ENCODE measurements at regions not wholly inside any gene's neighbourhood (a gene's known extent, or its start where the extent isn't known, plus 50 kb on each side); places are given as distances from the start of the nearest gene placed in this dataset.
"Not testable (repeated sequence)": the region's sequence is repeated elsewhere in the genome, so short reads cannot be mapped to it uniquely, and the experiment has no call there.

DNA sequence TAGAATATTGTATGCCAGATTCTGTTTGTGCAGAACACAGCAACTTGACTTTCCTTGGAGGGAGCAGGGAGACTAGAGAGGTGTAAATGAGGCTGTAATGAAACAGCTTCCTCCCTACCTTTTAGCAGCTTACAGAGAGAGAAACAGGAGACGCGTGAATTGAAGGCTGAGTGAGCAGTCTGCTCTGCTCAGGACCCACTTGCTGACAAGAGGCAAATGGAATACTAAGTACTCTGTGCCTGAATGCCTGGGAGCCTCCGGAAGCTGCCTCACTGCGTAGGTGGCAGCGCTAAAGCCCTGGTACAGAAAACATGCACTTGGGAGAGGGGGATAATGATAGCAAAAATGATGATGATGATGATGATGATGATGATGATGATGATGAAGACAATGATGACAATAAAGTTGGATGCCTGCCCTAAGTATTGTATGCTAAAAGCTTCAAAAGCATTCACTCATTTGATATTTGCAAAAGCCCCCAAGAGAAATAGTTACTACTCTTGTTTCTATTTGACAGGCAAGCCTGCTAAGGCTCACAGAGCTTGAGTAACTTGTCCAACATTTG is 548.9 kb downstream of the NTRK3 start:
- Histone ChIP-seq H3K36me3 (no peaks in the 10 kb centered on the region), H3K27me3 (no peaks in the 10 kb centered on the region), H3K9me3 (no peaks in the 10 kb centered on the region), H3K4me1 (no peaks in the 10 kb centered on the region; the same call in 1 of the 2 replicates), H3K4me3 (ENCODE audit: low read depth, low read length) (no peak overlapping the region)
- DNase-seq, result no peak
- TF ChIP-seq, protein P1, sequence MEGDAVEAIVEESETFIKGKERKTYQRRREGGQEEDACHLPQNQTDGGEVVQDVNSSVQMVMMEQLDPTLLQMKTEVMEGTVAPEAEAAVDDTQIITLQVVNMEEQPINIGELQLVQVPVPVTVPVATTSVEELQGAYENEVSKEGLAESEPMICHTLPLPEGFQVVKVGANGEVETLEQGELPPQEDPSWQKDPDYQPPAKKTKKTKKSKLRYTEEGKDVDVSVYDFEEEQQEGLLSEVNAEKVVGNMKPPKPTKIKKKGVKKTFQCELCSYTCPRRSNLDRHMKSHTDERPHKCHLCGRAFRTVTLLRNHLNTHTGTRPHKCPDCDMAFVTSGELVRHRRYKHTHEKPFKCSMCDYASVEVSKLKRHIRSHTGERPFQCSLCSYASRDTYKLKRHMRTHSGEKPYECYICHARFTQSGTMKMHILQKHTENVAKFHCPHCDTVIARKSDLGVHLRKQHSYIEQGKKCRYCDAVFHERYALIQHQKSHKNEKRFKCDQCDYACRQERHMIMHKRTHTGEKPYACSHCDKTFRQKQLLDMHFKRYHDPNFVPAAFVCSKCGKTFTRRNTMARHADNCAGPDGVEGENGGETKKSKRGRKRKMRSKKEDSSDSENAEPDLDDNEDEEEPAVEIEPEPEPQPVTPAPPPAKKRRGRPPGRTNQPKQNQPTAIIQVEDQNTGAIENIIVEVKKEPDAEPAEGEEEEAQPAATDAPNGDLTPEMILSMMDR (IDR thresholded peaks at IDR 0.05; ENCODE audit: low read depth, low read length), result no peak

DNA sequence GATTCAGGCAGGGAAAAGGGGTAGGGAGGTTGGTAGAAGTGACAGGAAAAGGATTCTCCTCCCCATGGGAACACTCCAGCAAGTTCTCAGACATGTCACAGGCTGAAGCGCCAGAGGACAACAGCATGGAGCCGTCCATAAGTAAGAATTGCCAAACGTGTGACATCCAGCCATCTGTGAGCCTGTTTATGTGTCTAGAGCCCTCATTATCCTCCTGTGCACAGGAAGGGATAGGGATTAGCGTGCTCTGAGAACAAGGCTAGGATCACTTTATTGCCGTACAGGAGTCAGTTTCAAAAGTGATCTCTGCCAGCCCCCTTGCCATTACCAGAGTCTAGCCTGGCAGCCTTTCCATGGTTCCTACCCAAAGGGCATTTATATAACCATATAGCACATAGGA is 549.5 kb downstream of the NTRK3 start:
- no peak for DNase-seq
- no peaks in the 10 kb centered on the region for H3K9me3 ChIP-seq
- no peaks in the 10 kb centered on the region for H3K36me3 ChIP-seq
- no peaks in the 10 kb centered on the region; the same call in 1 of the 2 replicates for H3K4me1 ChIP-seq
- TF ChIP-seq, protein P1 (IDR thresholded peaks at IDR 0.05; ENCODE audit: low read depth, low read length), result no peak
- H3K4me3 ChIP-seq (ENCODE audit: low read depth, low read length), result no peak overlapping the region
- no peaks in the 10 kb centered on the region for H3K27me3 ChIP-seq

DNA sequence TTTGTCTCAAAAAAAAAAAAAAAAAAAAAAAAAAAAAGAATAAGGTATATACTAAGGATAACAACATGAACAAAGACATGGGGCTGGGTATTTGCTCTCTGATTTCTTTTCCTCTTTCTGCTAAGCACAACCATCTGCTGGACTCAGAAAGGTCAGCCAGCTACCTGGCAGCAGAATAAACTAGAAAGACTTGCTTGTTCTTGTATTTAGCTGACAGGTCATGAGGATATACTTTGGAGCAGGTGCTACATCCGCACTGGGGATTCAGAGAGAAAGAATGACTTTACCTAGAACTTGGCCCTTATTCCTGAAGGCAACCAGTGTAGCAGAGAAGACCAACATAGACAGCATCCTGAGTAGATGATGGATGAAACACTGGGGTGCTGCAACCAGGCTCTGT is 550.5 kb downstream of the NTRK3 start:
- TF ChIP-seq, protein P1 (IDR thresholded peaks at IDR 0.05; ENCODE audit: low read depth, low read length), result no peak

DNA sequence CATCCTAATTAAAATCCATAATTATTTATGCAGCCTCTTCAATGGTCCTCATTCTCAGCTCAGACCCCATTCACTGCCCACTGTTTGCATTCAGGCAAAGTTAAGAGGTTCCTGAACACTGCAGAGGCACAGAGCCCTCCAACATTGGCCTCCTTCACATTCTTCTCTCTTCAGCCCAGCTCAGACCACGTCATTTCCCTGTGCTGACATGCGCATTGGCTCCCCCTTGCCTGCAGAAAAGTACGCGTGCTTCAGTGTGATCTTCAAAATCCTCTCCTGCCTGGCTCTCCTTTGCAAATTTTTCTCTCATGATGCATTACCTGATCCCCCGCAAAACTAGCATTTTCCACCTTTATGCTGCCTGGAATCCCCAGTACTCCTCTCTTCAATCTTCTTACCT is 552.3 kb downstream of the NTRK3 start:
- TF ChIP-seq, protein P1 (IDR thresholded peaks at IDR 0.05; ENCODE audit: low read depth, low read length), result no peak
- Histone ChIP-seq H3K27me3 (no peaks in the 10 kb centered on the region), H3K4me3 (ENCODE audit: low read depth, low read length) (no peak overlapping the region), H3K36me3 (no peaks in the 10 kb centered on the region), H3K9me3 (no peaks in the 10 kb centered on the region), H3K4me1 (peaks cover 3% of the 10 kb centered on the region; the same call in 1 of the 2 replicates)
- DNase-seq, result no peak

More for the DNA sequence above, 550.5 kb downstream of the NTRK3 start:
- Histone ChIP-seq H3K27me3 (no peaks in the 10 kb centered on the region), H3K4me1 (peaks cover 3% of the 10 kb centered on the region; the same call in 1 of the 2 replicates), H3K9me3 (no peaks in the 10 kb centered on the region), H3K36me3 (no peaks in the 10 kb centered on the region), H3K4me3 (ENCODE audit: low read depth, low read length) (no peak overlapping the region)
- DNase-seq, result no peak

DNA sequence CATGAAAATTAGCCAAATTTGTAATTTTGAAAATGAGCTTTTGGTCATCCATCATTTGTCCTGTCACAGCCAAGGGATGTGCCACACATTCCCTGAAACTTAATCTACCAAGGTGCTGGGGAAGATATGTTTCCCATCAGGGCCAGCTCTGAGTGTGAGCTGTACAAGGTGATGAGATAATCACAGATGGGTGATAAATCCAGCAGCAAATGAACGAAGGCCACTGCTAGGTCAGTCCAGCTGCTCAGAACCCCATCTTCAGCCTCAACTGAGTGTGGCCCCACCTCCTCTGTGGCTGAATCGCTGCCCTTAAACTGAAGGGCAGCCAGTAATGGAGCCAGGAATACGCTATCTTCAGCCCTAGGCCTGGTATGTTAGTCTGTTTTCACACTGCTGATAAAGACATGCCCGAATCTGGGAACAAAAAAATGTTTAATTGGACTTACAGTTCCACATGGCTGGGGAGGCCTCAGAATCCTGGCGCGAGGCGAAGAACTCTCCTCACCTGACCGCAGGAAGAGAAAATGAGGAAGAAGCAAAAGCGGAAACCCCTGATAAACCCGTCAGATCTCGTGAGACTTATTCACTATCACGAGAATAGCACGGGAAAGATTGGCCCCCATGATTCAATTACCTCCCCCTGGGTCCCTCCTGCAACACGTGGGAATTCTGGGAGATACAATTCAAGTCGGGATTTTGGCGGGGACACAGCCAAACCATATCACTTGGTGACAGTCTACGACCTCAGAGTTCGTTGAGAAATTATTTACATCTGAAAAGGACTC is 553.0 kb downstream of the NTRK3 start:
- TF ChIP-seq, protein P1 (IDR thresholded peaks at IDR 0.05; ENCODE audit: low read depth, low read length), result no peak
- DNase-seq, result no peak
- no peaks in the 10 kb centered on the region for H3K27me3 ChIP-seq
- H3K36me3 ChIP-seq, result no peaks in the 10 kb centered on the region
- H3K9me3 ChIP-seq, result no peaks in the 10 kb centered on the region
- peak overlapping the region; percentile 28 for H3K4me3 ChIP-seq (ENCODE audit: low read depth, low read length)
- peaks cover 3% of the 10 kb centered on the region; the same call in 1 of the 2 replicates for H3K4me1 ChIP-seq

DNA sequence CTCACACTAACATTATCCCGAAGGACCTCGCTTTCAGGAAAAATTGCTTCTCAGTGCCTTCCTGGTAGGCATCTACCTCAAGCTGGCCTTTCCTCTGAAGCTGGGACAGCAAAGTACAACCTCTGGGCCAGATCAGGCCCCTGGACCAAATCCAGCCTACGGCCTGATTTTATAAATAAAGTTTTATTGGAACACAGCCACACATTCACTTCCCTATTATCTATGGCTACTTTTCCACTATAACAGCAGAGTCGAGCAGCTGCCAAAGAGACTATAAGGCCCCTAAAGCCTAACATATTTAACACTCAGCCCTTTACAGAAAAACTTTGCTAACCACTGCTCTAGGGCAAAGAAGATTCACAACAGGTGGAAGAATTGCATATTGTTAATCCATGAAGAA is 554.3 kb downstream of the NTRK3 start:
- no peaks in the 10 kb centered on the region for H3K27me3 ChIP-seq
- DNase-seq, result no peak

DNA sequence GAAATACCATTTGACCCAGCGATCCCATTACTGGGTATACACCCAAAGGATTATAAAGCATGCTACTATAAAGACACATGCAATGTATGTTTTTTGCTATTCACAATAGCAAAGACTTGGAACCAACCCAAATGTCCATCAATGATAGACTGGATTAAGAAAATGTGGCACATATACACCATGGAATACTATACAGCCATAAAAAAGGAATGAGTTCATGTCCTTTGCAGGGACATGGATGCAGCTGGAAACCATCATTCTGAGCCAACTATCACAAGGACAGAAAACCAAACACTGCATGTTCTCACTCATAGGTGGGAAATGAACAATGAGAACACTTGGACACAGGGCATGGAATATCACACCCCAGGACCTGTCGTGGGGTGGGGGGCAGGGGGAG is 558.1 kb downstream of the NTRK3 start:
- not testable (repeated sequence) for H3K4me1 ChIP-seq; H3K4me3 ChIP-seq (ENCODE audit: low read depth, low read length); H3K36me3 ChIP-seq; DNase-seq; H3K27me3 ChIP-seq; H3K9me3 ChIP-seq

More for the DNA sequence above, 554.3 kb downstream of the NTRK3 start:
- Histone ChIP-seq H3K4me1 (0 out of 2 replicates have a peak, but pooled peaks cover 3% of the 10 kb centered on the region), H3K4me3 (ENCODE audit: low read depth, low read length) (no peak overlapping the region), H3K9me3 (no peaks in the 10 kb centered on the region), H3K36me3 (no peaks in the 10 kb centered on the region)
- TF ChIP-seq, protein P1 (IDR thresholded peaks at IDR 0.05; ENCODE audit: low read depth, low read length), result no peak

Measured in BE2C (cell line).